ENCODE measurements at regions not wholly inside any gene's neighbourhood (a gene's known extent, or its start where the extent isn't known, plus 50 kb on each side); places are given as distances from the start of the nearest gene placed in this dataset.

DNA sequence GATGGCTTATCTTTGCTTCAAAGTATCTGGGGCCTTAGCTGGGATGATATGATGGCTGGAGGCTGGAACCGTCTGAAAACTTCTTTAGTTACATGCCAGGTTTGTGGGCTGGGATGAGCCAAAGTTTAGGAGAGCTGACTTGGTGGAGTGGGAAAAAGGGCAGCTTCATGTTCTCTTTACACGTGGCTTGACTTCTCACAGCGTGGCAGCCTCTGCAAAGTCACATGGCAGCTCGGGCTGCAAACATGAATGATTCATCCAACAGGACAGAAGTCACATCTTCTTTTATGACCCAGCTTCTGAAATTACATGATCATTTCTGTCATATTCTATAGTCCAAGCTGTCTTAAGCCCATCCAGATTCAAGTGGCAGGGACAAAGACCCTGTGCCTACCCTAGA, 176.0 kb downstream of the OLFM4 start:
- DNase-seq (ENCODE audit: low spot score) = no peak

DNA sequence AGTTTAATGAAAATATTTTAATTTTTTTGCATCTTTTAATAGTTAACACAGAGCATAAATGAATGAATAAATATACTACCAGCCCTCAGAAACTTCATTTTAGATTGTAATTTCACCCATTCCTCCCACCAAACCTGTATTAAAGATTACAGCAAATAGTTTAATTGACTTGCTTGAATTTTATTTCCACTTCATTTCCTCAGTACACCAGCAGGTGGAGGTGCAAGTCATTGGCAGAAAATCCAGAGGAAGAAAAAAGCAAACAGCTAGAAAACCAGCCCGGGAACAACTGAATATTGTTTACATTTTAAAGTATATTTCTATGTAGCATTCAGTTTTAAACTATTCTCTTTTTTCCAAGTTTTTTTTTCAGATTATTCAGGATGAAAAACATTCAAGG, 177.8 kb downstream of the OLFM4 start:
- peak; percentile 15 for DNase-seq (ENCODE audit: low spot score)

DNA sequence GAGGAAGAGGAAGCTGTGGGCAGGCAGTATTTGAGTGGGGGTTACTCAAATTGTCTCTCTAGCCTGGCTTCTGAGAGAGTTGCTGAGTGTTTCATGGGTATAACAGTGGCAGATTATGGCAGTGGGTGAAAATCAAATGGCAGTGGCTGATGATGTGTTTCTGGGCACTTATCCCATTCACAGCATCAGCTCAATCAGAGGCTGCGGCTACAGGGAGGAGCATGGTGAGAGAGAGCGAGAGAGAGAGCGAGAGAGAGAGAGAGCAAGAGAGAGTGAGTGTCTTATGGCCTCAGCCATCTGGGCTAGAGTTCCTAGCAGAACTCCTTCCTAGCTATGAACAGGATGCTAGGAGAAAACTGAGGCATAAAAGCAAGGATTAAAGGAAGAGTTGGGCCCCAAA, 178.9 kb downstream of the OLFM4 start:
- DNase-seq (ENCODE audit: low spot score) = no peak

DNA sequence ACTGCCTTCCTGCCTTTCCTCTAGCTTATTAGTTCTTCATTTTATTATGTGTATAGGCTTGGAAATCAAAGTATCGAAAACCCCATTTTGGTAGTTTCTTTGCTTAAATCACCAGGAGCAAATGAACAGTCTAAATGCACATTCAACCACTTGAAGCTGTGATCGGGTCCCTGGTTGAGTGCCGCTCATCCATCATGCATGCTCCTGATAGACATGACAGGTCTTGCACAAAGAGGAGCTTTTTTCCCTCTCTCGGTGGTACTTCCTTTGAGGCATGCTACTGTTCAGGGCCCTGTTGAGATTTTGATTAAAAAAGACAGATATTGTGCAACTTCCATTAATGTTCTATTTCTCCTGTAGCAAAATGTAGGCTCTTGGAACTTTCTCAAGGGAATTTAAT, 185.8 kb downstream of the OLFM4 start:
- DNase-seq (ENCODE audit: low spot score) = no peak

DNA sequence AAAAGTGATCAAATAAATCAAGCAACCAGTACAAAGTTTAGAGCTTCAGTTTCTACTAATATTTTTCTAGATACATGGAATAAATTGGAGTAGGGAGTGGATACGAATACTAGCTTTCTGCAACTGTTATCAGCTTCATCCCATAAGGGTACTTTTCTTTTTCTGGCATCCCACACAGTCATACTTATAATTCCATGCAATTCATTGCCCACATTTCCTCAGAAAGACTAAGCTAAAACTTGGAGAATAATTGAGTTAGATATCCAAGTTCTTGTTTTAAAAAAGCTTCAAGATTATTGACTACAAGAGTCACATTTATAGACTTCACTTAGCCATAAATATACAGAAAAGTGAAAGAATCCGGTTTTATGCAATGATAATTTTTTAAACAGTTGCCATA, 186.9 kb downstream of the OLFM4 start:
- DNase-seq (ENCODE audit: low spot score) = no peak

DNA sequence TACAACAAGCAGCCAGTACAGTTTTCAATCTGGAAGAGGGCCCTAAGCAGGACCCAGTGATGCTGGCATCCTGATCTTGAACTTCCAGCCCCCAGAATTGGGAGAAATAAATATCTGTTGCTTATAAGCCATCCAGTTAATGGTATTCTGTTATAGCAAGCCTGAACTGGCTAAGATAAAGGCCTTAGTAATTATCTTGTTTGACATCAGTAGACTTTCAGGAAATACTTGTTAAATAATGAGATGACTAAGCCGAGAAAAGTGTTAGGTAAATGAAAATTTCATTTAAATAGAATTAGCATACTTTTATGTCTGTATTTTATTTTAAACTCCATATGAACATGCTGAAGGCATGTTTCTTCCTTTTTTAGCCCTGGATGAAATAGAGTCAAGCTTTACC, 188.2 kb downstream of the OLFM4 start:
- no peak for DNase-seq (ENCODE audit: low spot score)

DNA sequence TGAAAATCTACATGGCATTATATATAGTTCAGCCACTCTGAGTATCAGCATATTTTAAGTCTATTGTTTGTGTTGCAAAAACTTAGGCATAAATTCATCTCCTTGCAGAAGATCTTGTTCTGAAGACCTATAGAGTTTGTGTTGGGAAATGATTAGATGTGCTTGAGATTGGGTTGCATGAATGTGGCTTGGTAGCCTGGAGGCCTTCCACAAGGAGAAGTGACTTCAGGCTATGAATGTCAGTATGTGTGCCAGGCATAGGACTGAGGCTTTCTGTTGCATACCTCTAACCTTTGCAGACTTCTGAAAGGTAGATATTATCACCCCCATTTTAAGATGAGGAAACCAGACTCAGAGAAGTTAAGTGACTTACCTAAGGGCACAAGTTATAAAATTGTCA, 188.6 kb downstream of the OLFM4 start:
- no peak for DNase-seq (ENCODE audit: low spot score)

DNA sequence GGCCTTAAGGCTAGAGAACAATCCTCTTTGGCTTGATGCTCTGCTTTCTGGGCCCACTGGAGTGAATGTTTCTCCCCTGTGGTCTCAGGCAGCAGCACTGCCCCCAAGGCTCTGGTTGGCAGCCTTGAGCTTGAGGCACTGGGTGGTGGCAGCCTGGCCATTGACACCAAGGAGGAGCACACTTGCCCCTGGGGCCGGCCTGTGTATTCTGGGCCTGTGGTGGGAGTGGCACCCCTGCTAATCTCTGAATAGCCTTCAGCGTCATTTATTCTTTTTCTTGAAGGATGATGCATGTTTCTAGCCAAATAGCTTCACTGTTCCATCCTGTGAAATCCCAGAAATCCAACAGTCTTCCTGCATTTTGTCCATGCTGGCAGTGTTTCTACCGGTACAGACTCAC, 191.4 kb downstream of the OLFM4 start:
- DNase-seq (ENCODE audit: low spot score) = no peak

DNA sequence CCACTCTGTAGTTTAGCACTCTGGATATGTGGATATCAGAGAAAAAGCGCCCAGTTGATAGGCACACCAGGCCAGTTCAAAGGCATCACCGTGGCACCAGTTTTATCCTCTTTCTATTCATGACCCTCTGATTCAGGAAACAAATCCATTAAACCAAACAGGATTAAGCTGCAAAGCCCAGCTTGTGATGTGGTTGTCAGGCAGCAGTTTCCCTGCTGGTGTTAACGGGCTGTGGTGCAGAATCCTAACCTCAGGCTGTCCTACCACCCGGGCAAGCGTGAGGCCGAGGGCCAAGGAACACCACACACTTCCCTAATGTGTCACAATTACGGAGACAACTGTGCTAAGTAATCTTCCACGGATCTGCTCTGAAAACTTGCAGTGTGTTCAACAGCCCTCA, 209.1 kb downstream of the OLFM4 start:
- DNase-seq (ENCODE audit: low spot score) = no peak

DNA sequence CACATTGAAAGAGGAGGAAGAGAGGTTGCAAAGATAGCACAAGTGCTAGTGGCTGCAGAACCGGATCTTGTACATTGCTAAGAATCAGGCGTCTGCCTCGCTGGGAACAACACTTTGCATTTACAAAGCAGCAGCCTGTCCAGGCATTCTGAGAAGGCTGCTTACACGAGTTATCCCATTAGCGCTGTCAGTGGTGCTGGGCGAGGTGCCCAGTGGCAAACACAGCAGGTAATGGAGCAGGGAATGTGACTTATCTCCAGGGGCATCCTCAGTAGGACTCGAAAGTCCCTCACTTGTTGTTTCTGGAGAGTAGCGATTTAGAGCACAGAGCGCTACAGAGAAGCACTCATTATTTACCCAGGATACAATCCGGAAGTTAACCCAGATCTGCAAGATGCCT, 209.6 kb downstream of the OLFM4 start:
- DNase-seq (ENCODE audit: low spot score) = no peak

DNA sequence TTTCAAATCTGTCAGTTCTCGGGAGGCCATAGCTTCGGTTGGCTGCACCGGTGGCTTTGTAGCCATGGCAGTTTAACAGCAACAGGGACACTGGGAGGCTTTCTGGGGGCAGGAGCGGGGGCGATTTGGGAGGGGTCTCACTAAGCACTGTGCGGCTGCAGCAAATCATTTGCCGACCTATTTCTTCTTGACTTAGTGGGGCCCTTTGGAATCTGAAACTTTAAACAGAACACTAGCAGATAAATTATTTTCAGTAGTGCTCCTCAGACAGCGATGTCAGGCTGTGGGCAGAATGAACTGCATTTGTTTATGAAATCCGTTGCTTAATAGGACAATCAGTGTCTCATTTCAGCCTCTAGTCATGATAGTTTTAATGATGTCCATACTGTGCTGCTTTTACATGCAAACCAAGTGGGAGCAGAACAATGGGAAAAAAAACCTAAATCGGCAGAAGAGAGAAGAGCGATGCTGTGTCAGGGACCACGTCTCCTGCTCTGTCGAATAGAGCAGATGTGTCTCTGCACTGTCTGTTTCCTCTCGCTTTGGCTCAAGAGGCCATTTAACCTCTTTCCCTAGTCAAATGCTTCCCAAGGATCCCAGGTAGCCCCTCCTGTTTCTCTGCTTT, 211.9 kb downstream of the OLFM4 start:
- no peak for DNase-seq (ENCODE audit: low spot score)

DNA sequence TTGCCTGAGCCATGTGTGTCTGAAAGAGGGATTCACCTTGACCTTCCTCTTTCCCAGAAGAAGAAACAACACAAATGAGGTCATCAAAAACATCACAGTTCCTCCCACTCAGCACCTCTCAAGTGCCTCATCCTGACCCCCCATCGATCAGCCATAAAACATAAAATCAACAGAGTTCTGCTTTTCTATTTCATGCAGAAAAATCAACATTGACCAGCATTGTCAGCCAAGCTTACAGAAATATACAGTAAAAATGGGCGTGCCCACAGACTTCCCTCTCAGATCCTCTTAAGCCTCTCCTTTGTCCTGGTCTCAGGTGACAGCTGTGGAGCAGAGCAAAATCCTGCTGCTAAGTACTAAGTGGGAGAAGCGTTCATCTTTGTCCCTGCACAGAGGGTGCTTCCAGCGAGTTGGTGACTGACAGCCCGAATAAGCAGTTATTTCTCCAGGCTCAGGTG, 213.3 kb downstream of the OLFM4 start:
- no peak for DNase-seq (ENCODE audit: low spot score)

DNA sequence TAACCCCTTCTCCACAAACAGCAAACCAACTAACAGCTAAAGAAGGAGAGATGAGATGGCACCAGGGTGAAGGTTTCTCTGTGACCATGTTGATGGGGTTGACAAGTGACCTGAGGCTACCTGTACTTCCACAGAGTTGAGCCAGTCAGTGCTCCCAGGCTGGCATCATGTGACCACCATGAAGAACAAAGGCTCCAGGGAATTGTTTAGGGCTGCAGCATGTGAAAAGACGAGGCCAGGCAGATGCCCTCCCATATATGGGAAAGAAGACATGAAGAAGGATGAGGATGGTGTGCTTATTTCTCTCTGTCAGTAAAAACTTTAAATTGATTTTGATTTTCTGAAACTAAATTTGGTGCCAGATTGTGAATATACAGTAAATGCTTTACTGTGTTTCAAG, 220.6 kb downstream of the OLFM4 start:
- DNase-seq (ENCODE audit: low spot score) = no peak

DNA sequence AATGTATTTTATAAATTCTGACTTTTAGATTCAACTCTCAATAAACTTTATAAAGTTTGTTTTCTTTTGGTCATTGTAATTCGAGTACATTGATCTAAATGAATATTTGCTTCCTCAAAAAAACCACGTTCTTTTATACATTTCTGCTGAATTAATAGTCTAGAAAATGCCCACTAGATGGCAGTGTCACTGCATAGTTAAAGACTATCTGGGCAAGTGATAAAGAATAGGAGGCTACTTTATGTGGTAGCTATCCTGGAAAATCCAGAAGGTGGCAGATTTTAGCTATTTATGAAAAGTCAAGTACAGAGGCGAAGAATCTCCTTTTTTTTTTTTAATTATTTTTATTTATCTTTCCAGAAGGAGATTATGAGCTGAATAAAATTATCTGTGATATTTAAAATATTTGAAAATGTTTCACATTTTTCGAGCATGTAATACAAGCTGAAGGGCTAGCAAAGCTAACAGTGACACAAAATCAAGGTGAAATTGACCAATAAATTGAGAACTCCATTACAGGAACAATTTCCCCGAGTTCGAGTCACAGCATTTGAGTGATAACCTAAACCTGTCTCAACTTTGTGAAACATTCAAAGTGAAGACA, 221.8 kb downstream of the OLFM4 start:
- peak; percentile 21 for DNase-seq (ENCODE audit: low spot score)

DNA sequence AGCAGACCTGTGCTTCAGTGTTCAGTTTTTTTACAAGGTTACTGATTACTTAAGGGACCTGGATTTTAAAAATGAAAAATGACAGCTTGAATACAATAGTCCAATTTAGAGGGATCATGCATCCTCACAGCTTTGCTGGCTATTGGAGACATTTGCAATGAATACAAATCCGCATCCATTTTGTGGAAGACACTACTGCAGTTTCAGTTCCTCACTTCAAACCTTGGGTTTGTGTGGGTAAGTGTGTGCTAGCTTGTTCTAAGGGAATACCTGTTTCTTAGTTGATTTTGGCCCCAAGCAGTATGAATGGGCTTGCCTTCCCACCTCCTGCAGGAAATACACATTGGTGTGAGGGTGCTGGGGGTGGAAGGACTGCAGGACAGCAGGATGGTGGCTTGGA, 222.4 kb downstream of the OLFM4 start:
- DNase-seq (ENCODE audit: low spot score) = no peak

DNA sequence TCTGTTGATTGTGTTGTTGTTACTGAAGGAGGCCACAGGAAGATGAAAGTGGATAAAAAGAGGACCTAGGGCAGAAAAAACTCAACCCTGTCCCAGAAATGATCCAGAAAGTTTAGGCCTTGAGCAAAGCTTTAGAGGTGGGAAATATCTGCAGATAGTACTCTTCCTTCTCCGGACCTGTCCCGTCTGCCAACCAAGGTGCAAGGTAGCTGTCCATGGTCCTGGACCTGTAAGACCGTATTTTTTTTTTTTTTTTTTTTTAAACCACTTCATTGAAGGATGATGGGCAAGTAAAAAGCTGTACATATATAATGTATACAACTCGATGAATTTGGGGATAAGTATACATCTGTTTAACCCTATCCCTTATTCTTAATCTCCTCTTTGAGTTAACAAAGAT, 225.9 kb downstream of the OLFM4 start:
- DNase-seq (ENCODE audit: low spot score) = peak; percentile 10

DNA sequence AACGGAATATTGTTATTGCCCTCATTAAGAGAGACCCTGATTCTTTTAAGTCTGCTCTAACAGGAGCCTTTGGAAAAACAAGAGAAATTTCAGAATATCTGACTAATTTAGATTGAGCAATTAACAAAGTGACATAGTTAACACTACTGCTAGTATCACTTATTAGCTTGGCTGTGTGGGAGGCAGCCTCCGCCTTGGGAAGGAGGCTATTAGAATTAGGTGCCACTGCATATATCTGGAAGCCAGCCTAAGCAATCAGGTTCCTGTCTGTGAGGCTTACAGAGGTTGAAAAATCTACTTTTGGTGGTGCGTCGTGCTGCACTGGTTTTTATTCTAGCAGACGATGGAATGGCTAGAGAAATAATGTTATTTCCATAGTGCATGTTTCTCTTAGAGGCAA, 227.2 kb downstream of the OLFM4 start:
- no peak for DNase-seq (ENCODE audit: low spot score)

DNA sequence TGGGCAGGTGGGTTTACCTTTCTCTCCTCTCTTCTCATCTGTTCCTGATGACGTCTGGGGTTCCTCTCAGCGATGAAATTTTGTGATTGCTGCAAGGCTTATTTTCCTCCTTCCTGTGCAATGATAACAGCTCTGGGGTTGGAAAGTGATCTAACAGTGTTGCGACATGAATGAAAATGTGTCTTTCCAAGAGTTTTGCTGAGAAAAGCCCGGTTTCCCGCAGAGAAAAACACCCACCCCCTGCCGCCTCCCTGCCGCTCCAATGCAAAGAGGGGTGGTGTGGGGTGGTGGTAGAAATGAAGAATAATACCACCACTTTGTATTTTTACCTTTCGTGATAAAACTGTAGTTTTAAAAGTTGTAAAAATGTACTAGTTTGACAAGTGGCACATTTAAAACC, 232.0 kb downstream of the OLFM4 start:
- DNase-seq (ENCODE audit: low spot score) = no peak

DNA sequence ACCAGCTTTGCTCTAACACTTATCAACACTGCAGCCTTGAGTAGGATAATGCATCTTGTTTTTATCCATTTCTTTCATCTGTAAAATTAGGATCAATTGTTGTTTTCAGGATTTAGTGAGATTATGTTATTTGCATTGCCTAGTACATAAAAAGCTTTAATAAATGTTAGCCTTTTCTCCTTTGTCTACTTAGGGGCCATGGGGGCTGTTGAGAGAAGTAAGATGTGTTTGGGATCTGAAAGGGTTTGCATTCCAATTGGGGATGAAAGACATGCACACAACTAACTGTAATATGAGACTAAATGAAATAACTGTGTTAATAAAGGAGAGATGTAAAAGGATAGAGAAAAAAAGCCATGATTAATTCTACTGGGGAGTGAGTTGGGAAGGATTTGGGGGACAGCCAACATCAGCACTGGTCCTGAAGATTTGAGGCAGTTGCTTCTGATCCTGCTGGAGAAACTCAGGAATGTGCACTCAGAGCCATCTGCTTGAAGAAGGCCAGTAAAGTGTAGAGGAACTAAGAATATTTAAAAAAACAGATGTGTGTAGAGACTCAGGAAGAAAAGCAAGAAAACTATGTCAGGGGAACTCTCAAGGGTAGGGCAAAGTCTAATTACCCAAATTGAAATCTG, 236.3 kb downstream of the OLFM4 start:
- no peak for DNase-seq (ENCODE audit: low spot score)

DNA sequence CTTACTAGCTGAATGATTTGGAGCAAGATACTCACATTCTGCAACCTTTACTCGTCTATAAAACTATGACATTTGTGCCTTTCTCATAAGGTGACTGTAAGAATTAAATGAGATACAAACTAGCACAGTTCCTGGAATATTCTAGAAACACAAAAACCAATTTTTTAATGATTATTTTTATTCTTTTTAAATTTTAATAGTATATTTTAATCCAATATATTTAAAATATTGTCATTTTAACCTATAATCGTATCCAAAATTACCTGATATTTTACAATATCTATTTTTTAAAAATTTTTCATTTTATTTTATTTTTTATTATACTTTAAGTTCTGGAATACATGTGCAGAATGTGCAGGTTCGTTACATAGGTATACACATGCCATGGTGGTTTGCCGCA, 238.1 kb downstream of the OLFM4 start:
- no peak for DNase-seq (ENCODE audit: low spot score)

DNA sequence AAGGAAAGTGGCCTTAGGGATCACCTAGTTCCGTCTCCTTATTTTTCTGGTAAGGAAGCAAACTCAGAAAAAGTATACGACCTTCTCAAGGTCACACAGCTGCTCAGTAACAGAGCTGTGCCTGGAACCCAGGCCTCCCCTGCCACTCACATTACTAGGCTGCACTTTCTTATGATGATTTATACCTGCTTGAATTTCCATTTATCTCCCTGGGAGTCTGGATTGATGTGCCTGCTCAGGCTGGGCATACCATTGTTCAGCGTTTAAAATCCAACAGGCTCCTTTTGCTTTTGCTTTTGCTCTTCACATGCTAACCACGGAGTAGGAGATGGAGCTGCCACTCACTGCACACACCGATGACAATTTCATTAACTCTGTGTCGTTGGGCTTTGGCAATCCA, 241.0 kb downstream of the OLFM4 start:
- DNase-seq (ENCODE audit: low spot score) = no peak

DNA sequence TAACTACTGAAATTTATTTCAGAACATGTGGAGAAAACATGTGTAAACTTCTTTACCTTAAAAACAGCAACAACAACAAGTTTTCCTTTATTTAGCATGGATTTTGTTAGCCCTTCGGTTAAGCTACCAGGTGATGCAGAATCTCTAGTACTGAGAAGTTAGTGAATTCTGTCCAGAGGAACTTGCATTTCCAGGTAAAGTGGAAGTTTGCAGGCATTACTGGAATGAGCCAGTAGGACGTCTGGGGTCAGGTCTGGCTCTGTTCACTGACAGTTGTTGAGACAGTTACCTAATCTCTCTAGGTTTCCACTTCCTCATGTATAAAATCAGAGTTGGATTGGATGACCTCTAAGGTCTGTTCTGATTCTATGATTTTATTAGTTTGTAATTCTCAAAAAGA, 244.3 kb downstream of the OLFM4 start:
- DNase-seq (ENCODE audit: low spot score) = no peak

DNA sequence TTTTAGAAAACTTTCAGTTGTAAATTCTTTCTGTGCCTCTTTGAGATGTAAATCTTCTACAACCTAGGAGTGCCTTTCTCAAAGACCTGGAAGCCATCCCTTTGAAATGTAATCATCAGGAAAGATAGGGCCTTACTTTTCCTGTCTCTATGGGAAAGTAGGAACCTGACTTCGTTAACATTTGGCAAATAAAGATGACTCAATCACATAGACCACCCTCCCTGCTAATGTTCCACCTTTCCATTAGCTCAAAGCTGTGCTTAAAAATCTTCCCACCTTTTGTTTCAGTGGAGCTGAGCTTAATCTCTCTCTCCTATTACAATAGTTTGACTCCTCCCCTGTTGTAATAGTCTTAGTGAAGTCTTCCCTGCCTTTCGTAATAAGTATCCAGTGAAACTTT, 247.7 kb downstream of the OLFM4 start:
- DNase-seq (ENCODE audit: low spot score) = no peak

DNA sequence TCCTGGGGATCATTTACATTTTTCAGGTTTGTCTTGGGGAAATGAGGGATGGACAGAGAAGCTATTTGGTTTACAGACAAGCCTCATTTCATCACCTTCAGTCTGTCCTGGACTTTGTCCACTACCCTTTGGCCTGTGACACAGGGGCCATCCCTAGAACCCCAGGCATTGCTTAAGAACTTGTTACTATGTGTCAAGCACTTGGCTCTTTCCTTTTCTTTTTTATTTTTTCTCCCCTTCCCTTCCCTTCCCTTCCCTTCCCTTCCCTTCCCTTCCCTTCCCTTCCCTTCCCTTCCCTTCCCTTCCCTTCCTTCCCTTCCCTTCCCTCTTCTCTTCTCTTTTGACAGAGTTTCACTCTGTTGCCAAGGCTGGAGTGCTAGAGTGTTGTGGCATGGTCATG, 253.1 kb downstream of the OLFM4 start:
- DNase-seq (ENCODE audit: low spot score) = no peak

All from HuH-7 (cell line).